ENCODE measurements at regions not wholly inside any gene's neighbourhood (a gene's known extent, or its start where the extent isn't known, plus 50 kb on each side); places are given as distances from the start of the nearest gene placed in this dataset.

DNA sequence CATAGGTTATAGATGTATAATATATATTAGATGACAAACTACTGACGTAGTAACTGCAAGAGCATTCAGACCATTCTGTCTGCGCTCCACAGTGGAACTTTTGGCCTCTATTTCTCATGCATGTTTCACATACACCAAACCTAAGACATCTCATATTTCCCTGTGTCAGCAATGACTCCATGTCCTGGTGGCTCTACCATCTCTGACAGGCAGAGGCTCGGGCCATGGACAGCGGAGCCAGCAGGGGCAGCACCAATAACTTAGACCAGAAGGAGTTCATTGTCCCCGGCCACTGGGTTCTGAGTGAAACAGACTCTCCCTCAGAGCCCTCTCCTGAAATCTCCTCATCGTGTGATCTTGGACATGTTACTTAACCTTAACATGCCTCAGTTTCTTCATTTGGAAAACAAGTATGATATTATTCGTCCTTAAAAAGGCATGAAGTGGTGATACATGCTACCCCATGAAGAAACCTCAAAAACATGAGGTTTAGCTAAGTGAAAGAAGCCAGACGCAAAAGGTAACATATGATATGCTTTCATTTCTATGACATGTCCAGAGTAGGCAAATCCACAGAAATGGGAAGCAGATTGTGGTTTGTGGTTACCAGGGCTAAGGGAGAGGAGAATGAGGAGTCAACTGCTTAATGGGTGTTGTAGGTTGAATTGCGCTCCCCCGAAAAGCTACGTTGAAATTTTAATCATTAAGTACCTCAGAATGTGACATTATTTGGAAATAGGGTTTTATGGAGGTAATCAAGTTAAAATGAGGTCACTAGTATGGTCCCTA is 564.0 kb upstream of the JARID2 start:
- no peak for DNase-seq

GRCh38 chr6:14682812-14683211 is 563.1 kb upstream of the JARID2 start:
- DNase-seq, result peak; percentile 66

DNA sequence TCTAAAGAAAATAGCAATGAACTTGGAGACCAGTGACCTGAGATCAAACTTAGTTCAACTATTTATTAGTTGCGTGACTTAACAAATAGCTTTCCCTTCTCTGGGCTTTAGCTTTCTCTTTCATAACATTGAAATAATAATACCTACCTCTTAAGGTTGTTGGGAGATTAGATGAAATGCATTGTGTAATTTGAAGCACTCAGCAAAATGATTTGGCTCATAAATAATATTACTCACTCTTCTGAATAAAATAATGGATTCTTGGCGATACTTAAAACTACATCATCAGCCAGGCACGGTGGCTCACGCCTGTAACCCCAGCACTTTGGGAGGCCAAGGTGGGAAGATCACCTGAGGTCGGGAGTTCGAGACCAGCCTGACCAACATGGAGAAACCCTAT is 556.2 kb upstream of the JARID2 start:
- no peak for DNase-seq

- no peak for DNase-seq
Observed at GRCh38 chr6:14690120-14691056, 555.5 kb upstream of the JARID2 start.

- DNase-seq, result no peak
Observed at GRCh38 chr6:14692208-14692607, 553.7 kb upstream of the JARID2 start.

DNA sequence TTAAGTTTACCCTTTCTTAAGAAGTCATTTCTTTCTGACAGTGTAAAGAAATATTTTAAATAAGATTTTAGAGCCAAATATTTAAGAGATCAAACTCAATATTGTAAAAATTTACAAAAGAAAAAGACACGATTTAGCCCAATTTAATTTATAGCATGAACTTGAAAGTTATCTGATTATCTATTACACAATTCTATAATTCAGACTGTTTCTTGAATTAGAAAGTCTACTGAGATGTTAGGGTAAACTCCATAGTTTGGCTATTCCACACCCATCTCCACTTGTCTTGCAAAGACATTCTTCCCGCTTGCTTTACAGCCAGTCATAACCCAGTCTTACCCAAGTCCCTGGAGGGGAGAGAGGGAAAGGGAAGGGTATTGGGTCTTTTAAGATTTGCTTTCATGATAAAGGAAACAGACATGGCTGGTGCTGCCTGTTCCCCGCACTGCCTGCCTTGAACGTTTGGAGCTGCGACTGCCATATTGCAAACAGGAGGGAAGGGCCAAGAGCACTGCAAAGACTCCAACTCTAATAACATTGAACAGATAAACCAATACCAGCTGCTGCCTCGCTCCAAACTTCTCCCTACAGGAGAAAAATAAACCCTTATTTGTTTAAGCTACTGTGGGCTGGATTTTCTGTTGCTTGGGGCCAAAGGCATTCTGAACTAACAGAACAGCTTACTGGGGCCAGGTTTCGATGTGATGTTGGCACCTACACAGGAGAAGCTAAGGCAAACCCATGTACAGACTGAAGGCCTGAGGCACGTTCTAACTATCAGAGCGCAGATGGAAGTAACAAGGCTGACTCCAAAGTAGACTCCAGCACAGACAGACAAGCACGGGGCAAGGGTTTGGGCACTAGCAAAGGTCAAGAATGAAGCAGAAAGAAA is 552.3 kb upstream of the JARID2 start:
- no peak for DNase-seq

DNA sequence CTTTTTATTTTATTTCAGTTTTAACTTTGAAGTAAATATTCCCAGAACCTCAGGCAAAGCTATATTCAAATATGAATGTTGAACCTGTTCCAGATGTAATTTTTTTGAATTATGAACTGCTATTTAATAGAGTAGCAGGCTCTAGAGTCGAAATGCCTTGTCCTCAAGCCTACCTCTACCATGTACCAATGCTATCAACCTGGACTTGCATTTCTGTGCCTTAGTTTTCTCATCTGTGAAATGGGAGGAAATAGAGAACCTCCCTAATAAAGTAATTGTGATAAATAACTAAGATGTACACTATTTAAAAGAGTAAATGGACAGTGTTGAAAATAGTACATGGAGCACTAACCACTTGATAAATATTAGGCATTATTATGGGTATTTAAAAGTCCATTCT is 551.6 kb upstream of the JARID2 start:
- DNase-seq, result no peak

- DNase-seq, result no peak
Observed at GRCh38 chr6:14695579-14695978, 550.3 kb upstream of the JARID2 start.

GRCh38 chr6:14696367-14696766 is 549.5 kb upstream of the JARID2 start:
- no peak for DNase-seq

DNA sequence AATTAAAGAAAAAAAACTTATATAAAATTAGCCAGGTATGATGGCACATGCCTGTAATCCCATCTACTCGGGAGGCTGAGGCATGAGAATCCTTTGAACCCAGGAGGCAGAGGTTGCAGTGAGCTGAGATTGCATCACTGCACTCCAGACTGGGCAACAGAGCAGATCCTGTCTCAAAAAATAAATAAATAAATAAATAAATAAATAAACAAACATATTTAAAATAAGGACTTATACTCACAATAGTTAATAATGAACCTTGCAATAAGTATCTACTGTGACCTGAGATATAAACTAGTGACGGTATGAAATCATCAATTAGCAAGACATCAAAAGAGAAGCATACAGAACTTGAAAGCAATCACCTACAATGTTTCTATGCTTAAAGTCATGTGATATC is 548.4 kb upstream of the JARID2 start:
- DNase-seq, result no peak

DNA sequence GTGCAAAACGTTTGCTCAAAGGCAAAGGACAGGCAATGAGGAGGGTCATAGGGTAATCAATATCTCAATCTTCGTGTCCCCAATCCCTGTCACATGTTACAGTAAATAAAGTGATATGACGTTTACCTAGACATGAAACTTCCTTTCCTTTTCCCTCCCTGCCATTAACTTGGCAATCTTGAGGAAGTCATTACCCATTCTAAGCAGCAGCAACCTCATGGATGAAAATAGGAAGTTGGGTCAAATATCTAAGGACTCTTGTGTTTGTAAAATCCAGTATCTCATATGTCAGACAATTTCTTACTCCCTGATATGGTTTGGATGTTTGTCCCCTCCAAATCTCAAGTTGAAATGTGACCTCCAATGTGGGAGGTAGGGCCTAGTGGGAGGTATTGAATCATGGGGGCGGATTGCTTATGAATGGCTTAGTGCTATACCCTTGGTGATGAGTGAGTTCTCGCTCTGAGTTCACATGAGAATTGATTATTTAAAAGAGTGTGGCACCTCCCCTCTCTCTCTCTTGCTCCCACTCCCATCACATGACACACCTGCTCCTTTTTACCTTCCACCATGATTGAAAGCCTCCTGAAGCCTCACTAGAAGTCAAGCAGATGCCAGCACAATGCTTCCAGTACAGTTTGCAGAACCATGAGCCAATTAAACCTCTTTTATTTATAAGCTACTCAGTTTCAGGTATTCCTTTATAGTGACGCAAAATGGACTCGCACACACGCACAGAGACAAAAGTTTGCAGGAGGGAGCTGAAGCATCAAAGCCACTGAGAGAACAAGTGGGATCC is 545.9 kb upstream of the JARID2 start:
- no peak for DNase-seq

- no peak for DNase-seq
Observed at GRCh38 chr6:14701946-14702345, 543.9 kb upstream of the JARID2 start.

- DNase-seq, result no peak
Observed at GRCh38 chr6:14702678-14703077, 543.2 kb upstream of the JARID2 start.

- no peak for DNase-seq
Observed at GRCh38 chr6:14703586-14703985, 542.3 kb upstream of the JARID2 start.

DNA sequence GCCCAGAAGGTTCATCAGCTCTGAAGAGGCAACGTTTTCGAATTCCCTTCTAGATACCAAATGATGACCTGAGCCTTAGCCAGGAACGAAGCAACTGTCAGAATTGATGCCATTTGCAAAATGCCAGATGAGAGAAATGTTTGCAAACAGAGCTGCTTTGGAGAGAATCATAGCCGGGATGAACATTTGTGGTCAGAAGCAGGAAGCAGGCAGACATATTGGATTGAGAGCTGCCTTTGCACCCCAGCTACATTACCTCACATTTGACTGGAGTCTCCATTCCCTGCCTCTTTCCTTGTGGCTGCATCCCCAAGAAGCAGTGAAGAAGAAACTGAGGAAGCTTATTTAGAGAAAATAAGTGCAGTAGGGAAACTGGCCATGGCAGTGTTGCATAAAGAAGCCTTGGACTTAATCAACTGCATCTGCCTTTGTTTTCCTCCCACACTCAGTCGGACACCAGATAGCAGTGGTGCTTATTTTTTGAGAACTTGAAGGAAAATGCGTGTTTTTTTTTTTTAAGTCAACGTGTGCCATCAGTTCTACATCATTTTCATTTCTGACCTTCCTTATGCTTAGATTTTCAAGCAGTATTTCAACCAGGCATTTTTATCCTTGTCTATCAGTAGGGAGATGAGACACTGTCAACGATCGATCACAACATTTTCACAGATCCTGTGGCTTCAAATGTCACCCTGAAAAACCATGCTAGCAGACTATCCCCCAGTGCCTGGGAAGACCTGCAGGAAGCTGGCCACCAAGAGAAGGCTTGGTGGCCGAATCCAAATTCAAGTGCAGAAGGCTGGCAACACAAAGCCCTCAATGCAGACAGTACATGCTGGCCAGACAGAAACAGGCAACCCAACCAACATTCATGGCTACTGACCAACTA is 541.2 kb upstream of the JARID2 start:
- no peak for DNase-seq

DNA sequence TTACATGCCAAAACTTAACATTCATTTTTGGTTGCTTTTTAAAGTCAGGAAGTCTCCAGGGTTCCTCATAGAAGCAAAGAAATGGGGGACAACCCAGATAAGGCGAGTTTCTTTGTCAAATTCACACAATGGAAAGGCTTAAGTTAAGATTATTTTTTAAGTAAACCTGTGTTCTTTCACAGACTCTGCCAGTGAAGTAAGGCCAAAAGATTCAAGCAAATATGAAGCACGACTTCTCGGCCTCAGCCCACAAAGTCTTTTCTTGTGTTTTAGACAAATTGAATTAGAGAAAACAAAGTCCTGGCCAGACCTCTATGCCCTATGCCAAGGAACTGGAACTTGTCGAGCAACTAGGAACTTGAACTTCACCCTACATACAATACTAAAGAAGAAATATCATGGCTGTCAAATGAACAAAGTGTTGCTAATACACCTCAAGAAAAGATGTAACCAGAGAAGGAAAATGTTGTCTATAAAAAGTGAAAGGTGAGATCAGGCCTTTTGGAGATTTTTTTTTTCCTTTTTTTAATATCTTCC is 540.0 kb upstream of the JARID2 start:
- DNase-seq, result no peak

GRCh38 chr6:14706378-14706929 is 539.4 kb upstream of the JARID2 start:
- DNase-seq, result peak; percentile 99

DNA sequence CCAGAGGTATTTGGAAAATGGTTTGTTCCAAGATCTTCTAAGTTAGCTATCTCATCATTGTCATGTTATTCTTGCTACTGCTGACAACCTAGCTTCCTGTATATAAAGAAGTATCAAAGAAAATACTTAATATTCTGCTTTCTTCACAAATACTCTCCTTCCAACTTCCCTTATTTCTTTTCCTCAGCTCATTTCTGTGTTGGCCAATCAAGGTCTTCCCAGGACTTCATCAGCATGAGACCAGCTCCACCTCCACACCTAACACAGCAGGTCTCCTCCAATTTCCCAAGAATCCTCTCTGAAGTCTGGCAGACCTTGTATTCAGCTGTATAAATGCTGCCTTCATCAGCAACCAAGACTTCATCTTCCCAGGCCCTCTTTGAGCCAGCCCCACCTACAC is 538.6 kb upstream of the JARID2 start:
- DNase-seq, result no peak

GRCh38 chr6:14707971-14708465 is 537.9 kb upstream of the JARID2 start:
- no peak for DNase-seq

DNA sequence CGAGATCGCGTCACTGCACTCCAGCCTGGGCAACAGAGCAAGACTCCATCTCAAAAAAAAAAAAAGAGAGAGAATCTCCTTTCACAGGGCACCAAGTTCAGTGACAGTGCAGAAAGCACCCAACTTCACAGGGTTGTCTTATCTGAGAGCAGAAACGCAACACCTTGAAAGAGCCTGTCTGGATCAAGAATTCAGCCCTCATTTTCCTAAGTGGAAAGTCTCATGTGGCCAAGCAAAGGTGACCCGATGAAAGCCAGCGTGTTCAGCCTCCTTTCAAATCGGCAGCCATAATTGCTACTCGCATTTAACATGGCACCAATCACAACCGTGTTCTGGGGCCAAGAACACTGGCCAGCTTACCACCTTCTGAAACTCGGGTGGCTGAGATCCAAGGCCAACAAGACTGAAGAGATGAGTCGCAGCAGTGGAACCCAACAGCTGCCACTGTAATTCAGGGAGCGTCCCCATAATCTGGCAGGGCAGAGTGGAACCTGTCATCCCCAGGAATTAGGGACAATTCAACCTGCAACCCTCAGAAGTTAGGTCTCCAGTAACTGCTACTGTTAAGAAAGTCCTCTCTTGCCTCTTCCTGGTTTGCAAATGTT is 536.7 kb upstream of the JARID2 start:
- peak; percentile 72 for DNase-seq

Measured in EL (cell line).